GM20000 (cell line): ENCODE measurements at regions not wholly inside any gene's neighbourhood (a gene's known extent, or its start where the extent isn't known, plus 50 kb on each side); places are given as distances from the start of the nearest gene placed in this dataset.

Source experiments
- DNase-seq: peaks from one replicate; pipeline ENCODE4 v3.0.0; 2012; ENCODE audit warnings: low spot score
- CTCF ChIP-seq: IDR thresholded peaks from 2 replicates; pipeline ENCODE4 v1.5.1; 2012; ENCODE audit warnings: mild to moderate bottlenecking, control low read depth; ENCODE audit errors: extremely low read depth, missing control alignments

- TF ChIP-seq CTCF, result no peak
- DNase-seq, result no peak
Measured at GRCh38 chrX:2629316-2630007, 61.6 kb upstream of the CD99 start.

GRCh38 chrX:2628751-2629315 is 62.3 kb upstream of the CD99 start:
- DNase-seq, result no peak
- no peak for TF ChIP-seq CTCF

GRCh38 chrX:2627272-2627867 is 63.7 kb upstream of the CD99 start:
- TF ChIP-seq CTCF, result peak; percentile 31
- peak; percentile 45 for DNase-seq

- TF ChIP-seq CTCF, result no peak
Measured at GRCh38 chrX:2626750-2627149, 64.3 kb upstream of the CD99 start.

GRCh38 chrX:2620576-2620975 is 70.5 kb upstream of the CD99 start:
- no peak for DNase-seq
- no peak for TF ChIP-seq CTCF

More at GRCh38 chrX:2626750-2627149, 64.3 kb upstream of the CD99 start:
- no peak for DNase-seq

- no peak for DNase-seq
- TF ChIP-seq CTCF, result no peak
Measured at GRCh38 chrX:2618516-2618915, 72.6 kb upstream of the CD99 start.

GRCh38 chrX:2614911-2615310 is 76.2 kb upstream of the CD99 start:
- no peak for TF ChIP-seq CTCF
- DNase-seq, result no peak
